Mesenchymal stem cell (in vitro differentiated cells and primary cell): ENCODE measurements at regions not wholly inside any gene's neighbourhood (a gene's known extent, or its start where the extent isn't known, plus 50 kb on each side); places are given as distances from the start of the nearest gene placed in this dataset.

Experiments used
- DNase-seq: peaks from one replicate; pipeline ENCODE4 v3.0.0-alpha.2; 2013
- H2AFZ ChIP-seq: one replicate; pipeline ENCODE4 v1.6.1; 2013; ENCODE audit warnings: low read depth, mild to moderate bottlenecking, control low read depth, inconsistent platforms, low read length, moderate library complexity
- H2AK5ac ChIP-seq: 2 replicates; pipeline ENCODE4 v1.6.1; 2013; ENCODE audit warnings: low read length, moderate library complexity, mild to moderate bottlenecking, inconsistent platforms; ENCODE audit not compliant: severe bottlenecking
- H2BK120ac ChIP-seq: one replicate; pipeline ENCODE4 v1.6.1; 2013; ENCODE audit warnings: low read depth, mild to moderate bottlenecking, inconsistent platforms, low read length, moderate library complexity
- H2BK12ac ChIP-seq, 2 experiments: one replicate each; pipeline ENCODE4 v1.6.1; 2013; ENCODE audit warnings: inconsistent platforms in 2 of 2, low read length in 2 of 2, mild to moderate bottlenecking in 2 of 2, moderate library complexity in 2 of 2, control low read depth in 1 of 2
- H2BK15ac ChIP-seq: one replicate; pipeline ENCODE4 v1.6.1; 2013; ENCODE audit warnings: mild to moderate bottlenecking, low read depth, inconsistent platforms; ENCODE audit not compliant: poor library complexity, severe bottlenecking
- H2BK5ac ChIP-seq: 2 replicates; pipeline ENCODE4 v1.6.1; 2013; ENCODE audit warnings: low read depth, mild to moderate bottlenecking, low read length, control low read depth, inconsistent platforms; ENCODE audit not compliant: poor library complexity, severe bottlenecking
- H3K14ac ChIP-seq, 2 experiments: one replicate each; pipeline ENCODE4 v1.6.1; 2013; ENCODE audit warnings: inconsistent platforms in 2 of 2, low read length in 2 of 2, control low read depth in 1 of 2, mild to moderate bottlenecking in 1 of 2, moderate library complexity in 1 of 2
- H3K18ac ChIP-seq, 2 experiments: one replicate each; pipeline ENCODE4 v1.6.1; 2013; ENCODE audit warnings: inconsistent platforms in 2 of 2, low read length in 2 of 2, control low read depth in 1 of 2, low read depth in 1 of 2, mild to moderate bottlenecking in 1 of 2
- H3K23ac ChIP-seq, 2 experiments: one replicate each; pipeline ENCODE4 v1.6.1; 2013; ENCODE audit warnings: inconsistent platforms in 2 of 2, low read length in 2 of 2, mild to moderate bottlenecking in 2 of 2, moderate library complexity in 2 of 2, control low read depth in 1 of 2
- H3K27ac ChIP-seq: 2 replicates; pipeline ENCODE4 v1.5.1; 2013; ENCODE audit warnings: mild to moderate bottlenecking, moderate library complexity, low read length, control low read depth, inconsistent platforms; ENCODE audit not compliant: poor library complexity, severe bottlenecking
- H3K27me3 ChIP-seq, 2 experiments: 2 replicates each; pipeline versions ENCODE4 v1.6.1 to v1.7.0; 2013; ENCODE audit warnings: low read length in 2 of 2, mild to moderate bottlenecking in 2 of 2, moderate library complexity in 2 of 2, control low read depth in 1 of 2, inconsistent platforms in 1 of 2; ENCODE audit not compliant: control insufficient read depth in 1 of 2, insufficient read depth in 1 of 2
- H3K36me3 ChIP-seq, 2 experiments: 2 replicates each; pipeline versions ENCODE4 v1.6.1 to v1.7.0; 2013; ENCODE audit warnings: low read length in 2 of 2, control low read depth in 1 of 2, inconsistent platforms in 1 of 2, low read depth in 1 of 2, mild to moderate bottlenecking in 1 of 2; ENCODE audit not compliant: insufficient read depth in 2 of 2, control insufficient read depth in 1 of 2
- H3K4ac ChIP-seq, 2 experiments: one replicate each; pipeline ENCODE4 v1.6.1; 2013; ENCODE audit warnings: inconsistent platforms in 2 of 2, low read length in 2 of 2, mild to moderate bottlenecking in 2 of 2, moderate library complexity in 2 of 2, control low read depth in 1 of 2, low read depth in 1 of 2
- H3K4me1 ChIP-seq: 2 replicates; pipeline ENCODE4 v1.6.1; 2013; ENCODE audit warnings: low read depth, low read length, control low read depth; ENCODE audit not compliant: control insufficient read depth, insufficient read depth
- H3K4me2 ChIP-seq: 2 replicates; pipeline ENCODE4 v1.6.1; 2013; ENCODE audit warnings: low read length, mild to moderate bottlenecking, inconsistent platforms; ENCODE audit not compliant: poor library complexity, severe bottlenecking
- H3K4me3 ChIP-seq, 2 experiments: 2 replicates each; pipeline versions ENCODE4 v1.5.1 to v1.7.0; 2013; ENCODE audit warnings: low read length in 2 of 2, mild to moderate bottlenecking in 2 of 2, control low read depth in 1 of 2, low read depth in 1 of 2; ENCODE audit not compliant: insufficient read depth in 1 of 2
- H3K79me1 ChIP-seq: replicated peaks from 2 replicates; pipeline ENCODE4 v1.6.1; 2013; ENCODE audit warnings: mild to moderate bottlenecking, control low read depth, low read length, inconsistent platforms; ENCODE audit not compliant: poor library complexity, severe bottlenecking
- H3K9ac ChIP-seq: 2 replicates; pipeline ENCODE4 v1.7.0; 2013; ENCODE audit warnings: mild to moderate bottlenecking, low read length, moderate library complexity
- H3K9me3 ChIP-seq: 2 replicates; pipeline ENCODE4 v1.7.0; 2013; ENCODE audit warnings: mild to moderate bottlenecking, low read length; ENCODE audit not compliant: control insufficient read depth
- H4K8ac ChIP-seq: one replicate; pipeline ENCODE4 v1.6.1; 2013; ENCODE audit warnings: inconsistent platforms, mild to moderate bottlenecking, low read length, moderate library complexity
- H4K91ac ChIP-seq: one replicate; pipeline ENCODE4 v1.6.1; 2013; ENCODE audit warnings: mild to moderate bottlenecking, low read length, inconsistent platforms
- WGBS: methylation state at CpG from one replicate; pipeline ENCODE4 v1.1.7; 2013; ENCODE audit warnings: mixed read lengths; 5-methylcytosine and 5-hydroxymethylcytosine counted together

DNA sequence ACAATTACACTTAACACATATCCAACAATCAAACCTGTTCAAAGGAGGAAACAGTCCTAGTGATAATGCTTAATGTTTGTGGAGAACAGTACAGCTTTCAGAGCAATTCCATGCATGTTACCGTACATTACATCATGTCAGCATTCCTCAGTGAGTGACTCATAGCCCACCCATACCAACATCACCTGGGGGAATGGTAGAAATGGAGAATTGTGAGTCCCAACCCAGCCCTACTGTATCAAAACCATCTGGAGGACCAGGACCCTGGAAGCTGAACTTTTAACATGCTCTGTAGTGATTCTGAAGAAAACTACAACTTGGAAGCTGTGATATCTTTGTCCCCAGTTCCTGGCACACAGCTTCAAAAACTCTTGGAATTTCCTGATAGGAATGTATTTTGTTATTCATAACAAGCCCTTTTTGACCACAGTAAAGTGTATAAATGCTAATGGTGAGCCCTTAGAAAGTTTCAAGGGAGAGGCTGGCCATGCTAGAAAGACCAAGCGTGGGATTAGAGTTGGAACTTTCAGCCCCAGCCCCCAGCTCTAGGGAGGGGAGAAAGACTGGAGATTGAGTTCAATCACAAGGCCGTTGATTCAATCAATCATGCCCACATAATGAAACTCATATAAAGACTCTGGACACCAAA is 301.1 kb downstream of the BUD13 start:
- no peak overlapping the region for H3K27ac ChIP-seq
- no peak overlapping the region for H3K4ac ChIP-seq
- H3K14ac ChIP-seq = no peak overlapping the region
- DNase-seq = no peak
- no peak overlapping the region for H2BK12ac ChIP-seq
- WGBS = 100% methylated on average over 1 of the region's 3 CpGs
- H3K18ac ChIP-seq = no peak overlapping the region
- H2BK120ac ChIP-seq = no peak overlapping the region
- no peak overlapping the region for H4K91ac ChIP-seq
- H3K79me1 ChIP-seq = no peaks in the 10 kb centered on the region
- no peaks in the 10 kb centered on the region for H3K36me3 ChIP-seq
- no peaks in the 10 kb centered on the region for H3K4me1 ChIP-seq
- no peak overlapping the region for H2AK5ac ChIP-seq
- no peak overlapping the region for H3K4me3 ChIP-seq
- no peak overlapping the region for H2BK5ac ChIP-seq
- H3K23ac ChIP-seq = no peak overlapping the region
- peaks cover 0 to 20% of the 10 kb centered on the region in 2 experiments for H3K27me3 ChIP-seq
- H3K4me2 ChIP-seq = no peak overlapping the region
- H4K8ac ChIP-seq = no peak overlapping the region
- H3K9me3 ChIP-seq = no peaks in the 10 kb centered on the region
- H2AFZ ChIP-seq = no peak overlapping the region
- no peak overlapping the region for H3K9ac ChIP-seq
- H2BK15ac ChIP-seq = no peak overlapping the region

- no peak overlapping the region for H3K4me3 ChIP-seq
- no peak overlapping the region for H3K18ac ChIP-seq
- H3K9ac ChIP-seq = no peak overlapping the region
- 81% methylated on average over 2 of the region's 2 CpGs for WGBS
- H2BK12ac ChIP-seq = no peak overlapping the region
- no peak overlapping the region for H4K8ac ChIP-seq
- no peak for DNase-seq
- H3K14ac ChIP-seq = no peak overlapping the region
- no peak overlapping the region for H3K27ac ChIP-seq
- H3K4ac ChIP-seq = no peak overlapping the region
- H3K36me3 ChIP-seq = no peaks in the 10 kb centered on the region
- no peaks in the 10 kb centered on the region for H3K79me1 ChIP-seq
- H2BK15ac ChIP-seq = no peak overlapping the region
- H2AK5ac ChIP-seq = no peak overlapping the region
- no peak overlapping the region for H2BK5ac ChIP-seq
- peaks cover 0 to 28% of the 10 kb centered on the region in 2 experiments for H3K27me3 ChIP-seq
- H3K4me2 ChIP-seq = no peak overlapping the region
- no peaks in the 10 kb centered on the region for H3K9me3 ChIP-seq
- no peak overlapping the region for H4K91ac ChIP-seq
- no peaks in the 10 kb centered on the region for H3K4me1 ChIP-seq
- no peak overlapping the region for H3K23ac ChIP-seq
- H2AFZ ChIP-seq = no peak overlapping the region
- no peak overlapping the region for H2BK120ac ChIP-seq
These were observed 304.1 kb downstream of the BUD13 start for GRCh38 chr11:116468699-116469098.

DNA sequence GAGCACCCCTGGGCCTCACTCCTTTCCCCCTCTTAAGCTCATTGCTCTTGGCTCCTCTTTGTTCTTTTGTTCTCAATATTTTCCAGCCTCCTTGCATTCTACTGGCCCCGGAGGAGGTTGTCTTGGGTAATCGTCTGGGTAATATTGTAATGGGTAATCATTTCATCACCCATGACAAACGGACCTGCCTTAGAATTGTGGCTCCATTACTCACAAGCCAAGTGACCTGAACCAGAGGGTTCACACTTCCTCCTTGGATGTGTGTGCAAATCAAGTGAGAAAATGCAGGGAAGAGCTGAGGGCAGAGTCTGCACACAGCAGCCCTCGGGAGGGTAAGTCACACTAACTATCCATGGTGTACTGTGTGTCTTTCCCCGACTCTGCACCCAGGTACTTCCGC is 305.0 kb downstream of the BUD13 start:
- Histone ChIP-seq H3K27ac (no peak overlapping the region), H3K9me3 (no peaks in the 10 kb centered on the region), H3K4ac (no peak overlapping the region), H3K23ac (no peak overlapping the region), H3K4me3 (no peak overlapping the region), H4K91ac (no peak overlapping the region), H2BK5ac (no peak overlapping the region), H2BK120ac (no peak overlapping the region), H2BK15ac (no peak overlapping the region), H3K14ac (no peak overlapping the region), H3K4me1 (no peaks in the 10 kb centered on the region), H2AFZ (no peak overlapping the region), H3K27me3 (peaks cover 0 to 29% of the 10 kb centered on the region in 2 experiments), H3K9ac (no peak overlapping the region), H2AK5ac (no peak overlapping the region), H3K18ac (no peak overlapping the region), H3K36me3 (no peaks in the 10 kb centered on the region), H3K79me1 (no peaks in the 10 kb centered on the region), H2BK12ac (no peak overlapping the region), H3K4me2 (no peak overlapping the region), H4K8ac (no peak overlapping the region)
- 68% methylated on average over 3 of the region's 6 CpGs for whole genome bisulfite sequencing
- no peak for DNase-seq

DNA sequence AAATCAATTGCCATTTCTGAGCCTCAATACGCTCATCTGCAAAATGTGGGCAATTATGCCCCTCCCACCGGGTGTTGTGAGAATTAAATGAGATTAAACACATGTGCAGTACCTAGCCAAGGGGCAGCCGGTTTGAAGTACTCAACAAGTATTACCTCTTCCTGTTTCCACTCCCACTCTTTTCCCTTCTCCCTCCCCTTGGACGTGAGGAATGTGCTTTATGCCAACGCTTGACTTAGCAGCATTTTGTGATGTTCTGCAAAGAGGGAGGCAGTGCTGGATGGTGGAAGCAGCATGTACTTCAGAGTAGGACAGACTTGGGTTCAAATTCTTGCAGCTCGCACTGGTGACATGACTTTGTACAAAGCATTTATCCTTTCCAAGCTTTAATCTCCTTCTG is 306.0 kb downstream of the BUD13 start:
- no peak for DNase-seq
- no peak overlapping the region for H2BK15ac ChIP-seq
- H3K36me3 ChIP-seq = no peaks in the 10 kb centered on the region
- H4K91ac ChIP-seq = no peak overlapping the region
- no peak overlapping the region for H4K8ac ChIP-seq
- H2BK12ac ChIP-seq = no peak overlapping the region
- peaks cover 0 to 29% of the 10 kb centered on the region in 2 experiments for H3K27me3 ChIP-seq
- no peak overlapping the region for H3K23ac ChIP-seq
- H3K27ac ChIP-seq = no peak overlapping the region
- H3K4ac ChIP-seq = no peak overlapping the region
- no peaks in the 10 kb centered on the region for H3K4me1 ChIP-seq
- H2BK5ac ChIP-seq = no peak overlapping the region
- H2AK5ac ChIP-seq = no peak overlapping the region
- H2AFZ ChIP-seq = no peak overlapping the region
- no peak overlapping the region for H2BK120ac ChIP-seq
- no peaks in the 10 kb centered on the region for H3K79me1 ChIP-seq
- no peaks in the 10 kb centered on the region for H3K9me3 ChIP-seq
- H3K18ac ChIP-seq = no peak overlapping the region
- no peak overlapping the region for H3K14ac ChIP-seq
- no peak overlapping the region for H3K4me3 ChIP-seq
- no peak overlapping the region for H3K4me2 ChIP-seq
- H3K9ac ChIP-seq = no peak overlapping the region
- WGBS = 79% methylated on average over 3 of the region's 6 CpGs
